CD4-positive, alpha-beta T cell (primary cell): ENCODE measurements at regions not wholly inside any gene's neighbourhood (a gene's known extent, or its start where the extent isn't known, plus 50 kb on each side); places are given as distances from the start of the nearest gene placed in this dataset.

Experiments
- ATAC-seq: fragments of 200-7000 bp; cut with Tn5 transposase; one replicate; pipeline ENCODE4 v1.10.0; 2022; ENCODE audit warnings: mild to moderate bottlenecking; ENCODE audit not compliant: poor library complexity
- CTCF ChIA-PET: fragments of 350-600 bp; sonication (Branson Sonifier 250); formaldehyde crosslinking; loops from one replicate; lab custom pipeline; 2021; ENCODE audit warnings: antibody characterized with exemption, inconsistent platforms; lab: Charles Lee
- POLR2A ChIA-PET: fragments of 350-600 bp; sonication (Branson Sonifier 250); formaldehyde crosslinking; loops from one replicate; lab custom pipeline; 2021; ENCODE audit warnings: antibody characterized with exemption, inconsistent platforms; lab: Charles Lee
- DNase-seq, 14 experiments: peaks; one replicate each; pipeline ENCODE4 v3.0.0-alpha.2; 2013 to 2020; ENCODE audit warnings: mixed read lengths in 2 of 14
- H3K27ac ChIP-seq, 2 donors: one replicate each; pipeline versions ENCODE4 v1.5.1 to v1.7.0; 2013; ENCODE audit warnings: low read length in 2 of 2, low read depth in 1 of 2, mild to moderate bottlenecking in 1 of 2
- H3K27me3 ChIP-seq, 2 experiments: 1 replicate in 1 of 2; 2 replicates in 1 of 2; pipeline versions ENCODE4 v1.6.1 to v1.7.0; 2013; ENCODE audit warnings: low read length in 2 of 2, control low read depth in 1 of 2, mild to moderate bottlenecking in 1 of 2, moderate library complexity in 1 of 2; ENCODE audit not compliant: insufficient read depth in 2 of 2, control insufficient read depth in 1 of 2
- H3K36me3 ChIP-seq: one replicate; pipeline ENCODE4 v1.6.1; 2013; ENCODE audit warnings: low read length, control low read depth; ENCODE audit not compliant: insufficient read depth
- H3K4me1 ChIP-seq: one replicate; pipeline ENCODE4 v1.6.1; 2013; ENCODE audit warnings: low read length, control low read depth; ENCODE audit not compliant: insufficient read depth
- H3K4me3 ChIP-seq: one replicate; pipeline ENCODE4 v1.5.1; 2013; ENCODE audit warnings: mild to moderate bottlenecking, low read length, moderate library complexity
- H3K9me3 ChIP-seq, 2 experiments: 1 replicate in 1 of 2; 2 replicates in 1 of 2; pipeline versions ENCODE4 v1.6.1 to v1.7.0; 2013; ENCODE audit warnings: low read length in 2 of 2, mild to moderate bottlenecking in 2 of 2, control low read depth in 1 of 2, moderate library complexity in 1 of 2; ENCODE audit not compliant: control insufficient read depth in 1 of 2, insufficient read depth in 1 of 2
- H3K27ac Mint-ChIP-seq: one replicate; pipeline ENCODE4 v1.8.0; 2020; ENCODE audit warnings: mixed read lengths
- H3K27me3 Mint-ChIP-seq: one replicate; pipeline ENCODE4 v1.8.0; 2021; ENCODE audit warnings: mixed read lengths
- H3K36me3 Mint-ChIP-seq: one replicate; pipeline ENCODE4 v1.8.0; 2021; ENCODE audit warnings: low read depth, mixed read lengths
- H3K4me1 Mint-ChIP-seq: one replicate; pipeline ENCODE4 v1.8.0; 2021; ENCODE audit warnings: low read depth, mixed read lengths
- H3K4me3 Mint-ChIP-seq: one replicate; pipeline ENCODE4 v1.8.0; 2020; ENCODE audit warnings: mild to moderate bottlenecking, mixed read lengths
- H3K9me3 Mint-ChIP-seq: one replicate; pipeline ENCODE4 v1.8.0; 2020; ENCODE audit warnings: mixed read lengths
- CTCF ChIP-seq: fragments of 200-600 bp; IDR thresholded peaks from one replicate; pipeline ENCODE4 v1.8.0; 2022; ENCODE audit warnings: antibody characterized with exemption, mild to moderate bottlenecking
- intact Hi-C, 2 experiments: fragments of 100-400 bp; cut with DNase I in 1 of 2; cut with micrococcal nuclease in 1 of 2; formaldehyde crosslinking; loops; one replicate each; pipeline versions ENCODE4 v1.15.1 to v1.9.0; 2023 to 2025; cut with DNase I, micrococcal nuclease

- H3K4me1 ChIP-seq, result no peaks in the 10 kb centered on the region
- Mint-ChIP-seq H3K27ac (no peak overlapping the region), H3K9me3 (no peaks in the 10 kb centered on the region), H3K4me1 (no peaks in the 10 kb centered on the region), H3K36me3 (no peaks in the 10 kb centered on the region), H3K4me3 (no peak overlapping the region), H3K27me3 (peaks cover under 1% of the 10 kb centered on the region)
- H3K27me3 ChIP-seq, result no peaks in the 10 kb centered on the region
- ChIA-PET POLR2A (no interaction called here), CTCF (no interaction called here)
- no peaks in the 10 kb centered on the region for H3K36me3 ChIP-seq
- no peaks in the 10 kb centered on the region for H3K9me3 ChIP-seq
- DNase-seq (no peak), ATAC-seq (no peak)
- intact Hi-C loops, result no loop called here
- H3K4me3 ChIP-seq, result no peak overlapping the region
- no peak overlapping the region for H3K27ac ChIP-seq
- TF ChIP-seq CTCF, result no peak
These were observed 146.3 kb downstream of the GMNC start for GRCh38 chr3:190716211-190716610.

- Mint-ChIP-seq H3K36me3 (no peaks in the 10 kb centered on the region), H3K27ac (no peak overlapping the region), H3K4me1 (no peaks in the 10 kb centered on the region), H3K27me3 (peaks cover 4% of the 10 kb centered on the region), H3K9me3 (no peaks in the 10 kb centered on the region), H3K4me3 (no peak overlapping the region)
- Histone ChIP-seq H3K9me3 (no peaks in the 10 kb centered on the region), H3K4me3 (no peak overlapping the region), H3K27ac (no peak overlapping the region), H3K27me3 (no peaks in the 10 kb centered on the region), H3K36me3 (no peaks in the 10 kb centered on the region), H3K4me1 (no peaks in the 10 kb centered on the region)
- ATAC-seq (no peak), DNase-seq (no peak)
- ChIA-PET CTCF (no interaction called here), POLR2A (no interaction called here)
- intact Hi-C loops, result no loop called here
- no peak for TF ChIP-seq CTCF
These were observed 151.8 kb downstream of the GMNC start for GRCh38 chr3:190710723-190711122.

GRCh38 chr3:190709351-190709773, 153.1 kb downstream of the GMNC start:
- H3K27ac Mint-ChIP-seq, result no peak overlapping the region

More at GRCh38 chr3:190709351-190709773, 153.1 kb downstream of the GMNC start:
- Histone ChIP-seq H3K27ac (no peak overlapping the region), H3K27me3 (no peaks in the 10 kb centered on the region), H3K36me3 (no peaks in the 10 kb centered on the region), H3K4me3 (no peak overlapping the region), H3K9me3 (no peaks in the 10 kb centered on the region), H3K4me1 (no peaks in the 10 kb centered on the region)
- POLR2A ChIA-PET, result no interaction called here
- no peak for ATAC-seq
- no peaks in the 10 kb centered on the region for H3K36me3 Mint-ChIP-seq
- DNase-seq, result no peak
- peaks cover 4% of the 10 kb centered on the region for H3K27me3 Mint-ChIP-seq
- intact Hi-C loops, result no loop called here
- CTCF ChIA-PET, result interaction anchor here (0.7 kb wide), 1 partner anchor 206 kb away, joined by 3 read pairs; no protein-coding TSS in a partner anchor
- H3K4me3 Mint-ChIP-seq, result no peak overlapping the region
- H3K9me3 Mint-ChIP-seq, result no peaks in the 10 kb centered on the region
- no peaks in the 10 kb centered on the region for H3K4me1 Mint-ChIP-seq
- TF ChIP-seq CTCF, result no peak
